K562 (cell line): ENCODE measurements at regions not wholly inside any gene's neighbourhood (a gene's known extent, or its start where the extent isn't known, plus 50 kb on each side); places are given as distances from the start of the nearest gene placed in this dataset.

ENCODE experiments used
- ATAC-seq: fragments of 200-7000 bp; cut with Tn5 transposase; 3 replicates; pipeline ENCODE4 v1.9.1; 2020; ENCODE audit warnings: moderate library complexity
- BruUV-seq: library from RNA; stranded (reverse); fragments of 400-500 nt; replicated peaks from 2 replicates; lab custom pipeline; 2021; lab: Mats Ljungman, UMichigan
- CTCF ChIA-PET: fragments of 300-600 bp; formaldehyde crosslinking; extraction: SDS; loops from one replicate; lab custom pipeline; 2021; ENCODE audit warnings: low intra/inter-chr PET ratio; lab: Yijun Ruan, JAX
- POLR2A ChIA-PET: fragments of 300-600, 350-650 bp; sonication (Branson Sonifier 250); formaldehyde crosslinking; extraction: SDS; loops from one replicate; lab custom pipeline; 2021; ENCODE audit warnings: antibody characterized with exemption, inconsistent platforms; lab: Yijun Ruan, JAX
- DNase-seq, 4 experiments: peaks; one replicate each; pipeline versions ENCODE4 v3.0.0 to v3.0.0-alpha.2; 2011 to 2018; ENCODE audit warnings: low spot score in 3 of 4, mixed read lengths in 3 of 4; ENCODE audit errors: extremely low read depth in 1 of 4
- FAIRE-seq: peaks from 2 replicates; lab custom pipeline; 2011; peaks lifted over from hg19 to GRCh38; lab: Jason Lieb, UNC
- H2AFZ ChIP-seq: 2 replicates; pipeline ENCODE4 v1.6.0; 2011; ENCODE audit warnings: low read depth, low read length, control low read depth, inconsistent platforms
- H3K27ac ChIP-seq: fragments of 200-600 bp; 3 replicates; pipeline ENCODE4 v1.8.0; 2011; ENCODE audit warnings: low read depth, mild to moderate bottlenecking, control low read depth, inconsistent platforms, low read length, moderate library complexity, mixed read lengths; ENCODE audit errors: extremely low read depth
- H3K27me3 ChIP-seq, 2 experiments: fragments of 300-600 bp in 1 of 2; 2 replicates in 1 of 2; 3 replicates in 1 of 2; pipeline versions ENCODE4 v1.6.0 to v1.8.0; 2011; ENCODE audit warnings: inconsistent platforms in 2 of 2, low read length in 2 of 2, mild to moderate bottlenecking in 1 of 2, mixed read lengths in 1 of 2, moderate library complexity in 1 of 2; ENCODE audit not compliant: control insufficient read depth in 2 of 2, insufficient read depth in 2 of 2
- H3K36me3 ChIP-seq: fragments of 300-600 bp; 3 replicates; pipeline ENCODE4 v1.8.0; 2011; ENCODE audit warnings: mild to moderate bottlenecking, low read length, inconsistent platforms; ENCODE audit not compliant: control insufficient read depth, insufficient read depth
- H3K4me1 ChIP-seq, 2 experiments: fragments of 200-600 bp in 1 of 2; replicated peaks in 1 of 2; 2 replicates in 1 of 2; 3 replicates in 1 of 2; pipeline versions ENCODE4 v1.5.1 to v1.8.0; 2011; ENCODE audit warnings: inconsistent platforms in 2 of 2, low read length in 2 of 2, mild to moderate bottlenecking in 1 of 2, mixed read lengths in 1 of 2, moderate library complexity in 1 of 2; ENCODE audit not compliant: control insufficient read depth in 2 of 2, insufficient read depth in 2 of 2
- H3K4me2 ChIP-seq: 2 replicates; pipeline ENCODE4 v1.6.1; 2011; ENCODE audit warnings: low read length, control low read depth, inconsistent platforms, mixed read lengths; ENCODE audit not compliant: insufficient read depth
- H3K4me3 ChIP-seq: fragments of 200-600 bp; sonication (generic), shearing (Covaris generic); 2 replicates; pipeline ENCODE4 v1.5.1; 2016; ENCODE audit warnings: control low read depth, inconsistent platforms
- H3K79me2 ChIP-seq: fragments of 200-600 bp; 3 replicates; pipeline ENCODE4 v1.8.0; 2011; ENCODE audit warnings: low read length, inconsistent platforms; ENCODE audit not compliant: control insufficient read depth, insufficient read depth
- H3K9ac ChIP-seq, 2 experiments: 2 replicates each; pipeline versions ENCODE4 v1.6.0 to v1.6.1; 2011; ENCODE audit warnings: low read depth in 2 of 2, low read length in 2 of 2, control low read depth in 1 of 2, inconsistent platforms in 1 of 2, mild to moderate bottlenecking in 1 of 2, mixed read lengths in 1 of 2; ENCODE audit not compliant: insufficient read depth in 1 of 2
- H3K9me1 ChIP-seq: one replicate; pipeline ENCODE4 v1.6.0; 2011; ENCODE audit warnings: inconsistent platforms, mild to moderate bottlenecking, low read length, moderate library complexity; ENCODE audit not compliant: control insufficient read depth, insufficient read depth
- H3K9me3 ChIP-seq: replicated peaks from 2 replicates; pipeline ENCODE4 v1.5.1; 2011; ENCODE audit warnings: low read depth, low read length, inconsistent platforms; ENCODE audit not compliant: control insufficient read depth, insufficient read depth
- H4K20me1 ChIP-seq: replicated peaks from 2 replicates; pipeline ENCODE4 v1.6.1; 2011; ENCODE audit warnings: low read length, inconsistent platforms, mixed read lengths; ENCODE audit not compliant: control insufficient read depth, insufficient read depth
- ETV1 ChIP-seq: fragments of 450-650 bp; conservative IDR thresholded peaks from 2 replicates; pipeline ENCODE4 v1.6.1; 2016; ENCODE audit warnings: missing genetic modification characterization, control low read depth, low read depth, missing compliant biosample characterization
- HCFC1 ChIP-seq: IDR thresholded peaks from 2 replicates; pipeline ENCODE4 v1.6.1; 2012; ENCODE audit warnings: low read depth, low read length, improper control_type of control experiment
- JUNB ChIP-seq: fragments of 450-650 bp; formaldehyde crosslinking; conservative IDR thresholded peaks from 2 replicates; pipeline ENCODE4 v1.4.0; 2020; ENCODE audit warnings: mild to moderate bottlenecking
- PBX2 ChIP-seq, 2 experiments: IDR thresholded peaks in 1 of 2; conservative IDR thresholded peaks in 1 of 2; 2 replicates each; pipeline ENCODE4 v1.6.1; 2016; ENCODE audit warnings: low read depth in 2 of 2, mild to moderate bottlenecking in 1 of 2, missing compliant biosample characterization in 1 of 2, missing genetic modification characterization in 1 of 2, moderate library complexity in 1 of 2
- PREB ChIP-seq: sonication (generic); formaldehyde crosslinking; IDR thresholded peaks from 2 replicates; pipeline ENCODE4 v1.8.1; 2023; ENCODE audit warnings: mild to moderate bottlenecking, missing genetic modification reagents
- RHOXF2B ChIP-seq: fragments of 250-450 bp; sonication (Bioruptor Pico); conservative IDR thresholded peaks from 2 replicates; pipeline ENCODE4 v1.5.1; 2021
- ZNF592 ChIP-seq: fragments of 450-650 bp; IDR thresholded peaks from 2 replicates; pipeline ENCODE4 v1.6.1; 2017; ENCODE audit warnings: antibody characterized with exemption, mild to moderate bottlenecking
- ZNF75A ChIP-seq: fragments of 450-650 bp; formaldehyde crosslinking; IDR thresholded peaks from 2 replicates; pipeline ENCODE4 v1.4.0; 2020; ENCODE audit warnings: mild to moderate bottlenecking
- WGBS: fragments of 100-300 bp; shearing (Covaris generic); methylation state at CpG from one replicate; pipeline ENCODE4 v1.1.6; 2016; ENCODE audit warnings: low coverage, mixed read lengths; ENCODE audit not compliant: insufficient coverage; ENCODE audit errors: missing lambda C conversion rate; 5-methylcytosine and 5-hydroxymethylcytosine counted together
- in situ Hi-C: fragments of 300-500 bp; cut with MboI; formaldehyde crosslinking; loops from 4 replicates; pipeline ENCODE4 v1.15.0; 2018; ENCODE audit warnings: inconsistent platforms, mixed read lengths
- intact Hi-C: fragments of 100-400 bp; cut with micrococcal nuclease; formaldehyde crosslinking; loops from 2 replicates; pipeline ENCODE4 v1.14.2; 2022

GRCh38 chr3:144189044-144189443 is 217.4 kb downstream of the DIPK2A start:
- Histone ChIP-seq H3K4me2 (no peak overlapping the region), H4K20me1 (no peaks in the 10 kb centered on the region), H3K9me3 (no peaks in the 10 kb centered on the region), H3K4me1 (no peaks in the 10 kb centered on the region), H3K27ac (no peak overlapping the region), H3K9ac (no peak overlapping the region), H3K4me3 (no peak overlapping the region), H3K27me3 (no peaks in the 10 kb centered on the region), H3K79me2 (no peaks in the 10 kb centered on the region), H3K36me3 (no peaks in the 10 kb centered on the region), H3K9me1 (no peaks in the 10 kb centered on the region), H2AFZ (no peak overlapping the region)
- intact Hi-C loops, result no loop called here
- ATAC-seq, result no peak
- no peak for FAIRE-seq
- no peak for DNase-seq
- ChIA-PET CTCF (no interaction called here), POLR2A (no interaction called here)
- TF ChIP-seq RHOXF2B (CRISPR knock-in tag), result no peak
- WGBS, result 3% methylated on average over 2 of the region's 2 CpGs
- in situ Hi-C loops, result no loop called here
- no TSS peak for BruUV-seq

- CTCF ChIA-PET, result no interaction called here
- in situ Hi-C loops (no loop called here), intact Hi-C loops (no loop called here)
- Histone ChIP-seq H2AFZ (no peak overlapping the region), H3K79me2 (no peaks in the 10 kb centered on the region), H3K4me1 (no peaks in the 10 kb centered on the region), H3K36me3 (no peaks in the 10 kb centered on the region), H3K9ac (no peak overlapping the region), H3K9me1 (no peaks in the 10 kb centered on the region), H3K4me3 (no peak overlapping the region), H3K4me2 (no peak overlapping the region), H3K27me3 (no peaks in the 10 kb centered on the region), H4K20me1 (no peaks in the 10 kb centered on the region), H3K9me3 (no peaks in the 10 kb centered on the region), H3K27ac (no peak overlapping the region)
- 5% methylated on average over 2 of the region's 2 CpGs for WGBS
- no TSS peak for BruUV-seq
- no peak for DNase-seq
- no peak for FAIRE-seq
- ATAC-seq, result no peak
- POLR2A ChIA-PET, result no interaction called here
- TF ChIP-seq ETV1 (tag) (no peak), JUNB (CRISPR knock-in tag) (no peak), PREB (CRISPR knock-in tag) (no peak), HCFC1 (no peak), ZNF592 (no peak), PBX2 (CRISPR knock-in tag; IDR thresholded peaks at IDR 0.05; ENCODE audit: low read depth) (no peak), PBX2 (tag; conservative IDR thresholded peaks at IDR 0.05; ENCODE audit: low read depth) (no peak), ZNF75A (CRISPR knock-in tag) (no peak)
Observed at GRCh38 chr3:144197116-144197515, 225.5 kb downstream of the DIPK2A start.
